Karpas-422 (cell line): ENCODE measurements at regions not wholly inside any gene's neighbourhood (a gene's known extent, or its start where the extent isn't known, plus 50 kb on each side); places are given as distances from the start of the nearest gene placed in this dataset.

Experiments used
- DNase-seq: peaks from one replicate; pipeline ENCODE4 v3.0.0-alpha.2; 2015
- H2AFZ ChIP-seq: fragments of 200-600 bp; sonication (generic); 2 replicates; pipeline ENCODE4 v1.6.1; 2014; ENCODE audit warnings: antibody characterized with exemption, low read length, mixed read lengths
- H3K27ac ChIP-seq: fragments of 200-600 bp; sonication (generic); 2 replicates; pipeline ENCODE4 v1.5.1; 2014; ENCODE audit warnings: mild to moderate bottlenecking, low read length, moderate library complexity
- H3K27me3 ChIP-seq: fragments of 200-600 bp; sonication (generic); 2 replicates; pipeline ENCODE4 v1.6.1; 2014; ENCODE audit warnings: low read length, mixed read lengths
- H3K36me3 ChIP-seq: fragments of 200-600 bp; sonication (generic); 2 replicates; pipeline ENCODE4 v1.6.1; 2014; ENCODE audit warnings: low read length, mixed read lengths; ENCODE audit not compliant: insufficient read depth
- H3K4me1 ChIP-seq: fragments of 200-600 bp; sonication (generic); 2 replicates; pipeline ENCODE4 v1.6.1; 2014; ENCODE audit warnings: mild to moderate bottlenecking, low read length, mixed read lengths
- H3K4me2 ChIP-seq: fragments of 200-600 bp; sonication (generic); 2 replicates; pipeline ENCODE4 v1.6.1; 2014; ENCODE audit warnings: low read length, low read depth, mild to moderate bottlenecking; ENCODE audit not compliant: poor library complexity, severe bottlenecking
- H3K4me3 ChIP-seq: fragments of 200-600 bp; sonication (generic); 2 replicates; pipeline ENCODE4 v1.5.1; 2014; ENCODE audit warnings: mild to moderate bottlenecking, antibody characterized with exemption, low read length, mixed read lengths
- H3K79me2 ChIP-seq: fragments of 200-600 bp; sonication (generic); 2 replicates; pipeline ENCODE4 v1.6.1; 2014; ENCODE audit warnings: mild to moderate bottlenecking, low read length, mixed read lengths
- H3K9ac ChIP-seq: fragments of 200-600 bp; sonication (generic); 2 replicates; pipeline ENCODE4 v1.6.0; 2014; ENCODE audit warnings: low read length
- H3K9me2 ChIP-seq: fragments of 200-600 bp; sonication (generic), shearing (Covaris generic); replicated peaks from 2 replicates; pipeline ENCODE4 v1.6.0; 2014; ENCODE audit warnings: mild to moderate bottlenecking, low read length, moderate library complexity; ENCODE audit not compliant: insufficient read depth
- H3K9me3 ChIP-seq: fragments of 300-700, 200-600 bp; sonication (generic); 2 replicates; pipeline ENCODE4 v1.6.1; 2014; ENCODE audit warnings: low read length, mixed read lengths
- H4K20me1 ChIP-seq: fragments of 200-600 bp; sonication (generic); 2 replicates; pipeline ENCODE4 v1.6.1; 2014; ENCODE audit warnings: mild to moderate bottlenecking, antibody characterized with exemption, low read length, low read depth; ENCODE audit not compliant: insufficient read depth

DNA sequence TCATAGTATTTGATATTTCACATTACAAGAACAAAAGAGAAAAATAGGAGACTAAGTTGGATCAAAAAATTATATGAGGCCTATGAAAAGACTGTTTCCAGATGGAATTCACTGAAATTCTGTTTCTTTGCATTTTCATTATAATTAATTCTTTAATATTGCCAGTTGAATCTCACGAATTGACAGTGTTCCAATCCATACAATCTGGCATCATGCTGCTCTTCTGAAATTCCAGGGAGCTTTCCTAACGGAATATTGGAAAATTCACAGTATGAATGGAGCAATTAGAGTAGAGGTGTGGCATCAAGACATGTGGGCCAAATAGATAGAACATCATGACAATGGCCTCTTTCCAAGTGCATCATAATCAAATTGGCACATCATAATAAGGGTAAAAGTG lies 1178.9 kb upstream of the WWC1 start:
- Histone ChIP-seq H3K4me1 (no peaks in the 10 kb centered on the region), H3K27me3 (no peaks in the 10 kb centered on the region), H3K9ac (no peak overlapping the region), H3K9me3 (peaks cover 9% of the 10 kb centered on the region), H3K36me3 (no peaks in the 10 kb centered on the region), H3K27ac (no peak overlapping the region), H3K9me2 (no peaks in the 10 kb centered on the region), H3K4me2 (no peak overlapping the region), H3K4me3 (no peak overlapping the region), H3K79me2 (no peaks in the 10 kb centered on the region), H2AFZ (no peak overlapping the region), H4K20me1 (no peaks in the 10 kb centered on the region)
- DNase-seq = no peak

- Histone ChIP-seq H3K27ac (no peak overlapping the region), H3K27me3 (no peaks in the 10 kb centered on the region), H3K9me3 (peaks cover 6% of the 10 kb centered on the region), H3K9ac (no peak overlapping the region), H3K36me3 (no peaks in the 10 kb centered on the region), H3K79me2 (no peaks in the 10 kb centered on the region), H2AFZ (no peak overlapping the region), H3K4me1 (no peaks in the 10 kb centered on the region), H4K20me1 (no peaks in the 10 kb centered on the region), H3K4me2 (no peak overlapping the region), H3K9me2 (no peaks in the 10 kb centered on the region), H3K4me3 (no peak overlapping the region)
- DNase-seq = no peak
These were observed 1169.2 kb upstream of the WWC1 start for GRCh38 chr5:167122267-167122666.

DNA sequence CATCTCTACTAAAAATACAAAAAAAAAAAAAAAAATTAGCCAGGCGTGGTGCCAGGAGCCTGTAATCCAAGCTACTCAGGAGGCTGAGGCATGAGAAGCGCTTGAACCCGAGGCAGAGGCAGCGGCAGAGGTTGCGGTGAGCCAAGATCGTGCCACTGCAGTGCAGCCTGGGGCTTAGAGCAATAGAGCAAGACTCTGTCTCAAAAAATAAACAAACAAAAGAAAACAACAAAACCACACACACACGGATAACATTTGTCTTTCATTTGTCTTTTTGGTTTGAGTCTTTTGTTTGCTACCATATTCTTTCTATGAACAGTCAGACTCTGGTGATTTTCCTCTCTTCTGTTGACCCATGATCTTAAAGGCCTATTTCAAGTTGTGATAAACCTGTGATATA lies 1168.3 kb upstream of the WWC1 start:
- H4K20me1 ChIP-seq = no peaks in the 10 kb centered on the region
- no peaks in the 10 kb centered on the region for H3K9me2 ChIP-seq
- no peaks in the 10 kb centered on the region for H3K36me3 ChIP-seq
- no peak overlapping the region for H3K4me2 ChIP-seq
- H3K79me2 ChIP-seq = no peaks in the 10 kb centered on the region
- no peak overlapping the region for H3K4me3 ChIP-seq
- peaks cover 6% of the 10 kb centered on the region for H3K9me3 ChIP-seq
- no peak overlapping the region for H2AFZ ChIP-seq
- no peak overlapping the region for H3K9ac ChIP-seq
- no peak overlapping the region for H3K27ac ChIP-seq
- DNase-seq = no peak
- no peaks in the 10 kb centered on the region for H3K4me1 ChIP-seq
- H3K27me3 ChIP-seq = no peaks in the 10 kb centered on the region

- H3K9me2 ChIP-seq = no peaks in the 10 kb centered on the region
- no peak overlapping the region for H3K4me2 ChIP-seq
- no peak overlapping the region for H3K9ac ChIP-seq
- no peaks in the 10 kb centered on the region for H3K9me3 ChIP-seq
- no peaks in the 10 kb centered on the region for H3K4me1 ChIP-seq
- no peaks in the 10 kb centered on the region for H3K79me2 ChIP-seq
- H3K27me3 ChIP-seq = no peaks in the 10 kb centered on the region
- no peak overlapping the region for H3K27ac ChIP-seq
- no peak overlapping the region for H2AFZ ChIP-seq
- no peaks in the 10 kb centered on the region for H3K36me3 ChIP-seq
- H4K20me1 ChIP-seq = no peaks in the 10 kb centered on the region
- DNase-seq = no peak
- no peak overlapping the region for H3K4me3 ChIP-seq
These were observed 1162.9 kb upstream of the WWC1 start for GRCh38 chr5:167128581-167128980.

GRCh38 chr5:167140548-167141291 lies 1150.7 kb upstream of the WWC1 start:
- Histone ChIP-seq H3K36me3 (no peaks in the 10 kb centered on the region), H4K20me1 (no peaks in the 10 kb centered on the region), H3K9ac (no peak overlapping the region), H3K9me3 (no peaks in the 10 kb centered on the region; the same call in 1 of the 2 replicates), H3K79me2 (no peaks in the 10 kb centered on the region), H3K27ac (no peak overlapping the region), H3K4me2 (no peak overlapping the region), H3K4me3 (no peak overlapping the region), H3K9me2 (no peaks in the 10 kb centered on the region), H3K27me3 (no peaks in the 10 kb centered on the region), H2AFZ (no peak overlapping the region), H3K4me1 (no peaks in the 10 kb centered on the region)
- DNase-seq = no peak

DNA sequence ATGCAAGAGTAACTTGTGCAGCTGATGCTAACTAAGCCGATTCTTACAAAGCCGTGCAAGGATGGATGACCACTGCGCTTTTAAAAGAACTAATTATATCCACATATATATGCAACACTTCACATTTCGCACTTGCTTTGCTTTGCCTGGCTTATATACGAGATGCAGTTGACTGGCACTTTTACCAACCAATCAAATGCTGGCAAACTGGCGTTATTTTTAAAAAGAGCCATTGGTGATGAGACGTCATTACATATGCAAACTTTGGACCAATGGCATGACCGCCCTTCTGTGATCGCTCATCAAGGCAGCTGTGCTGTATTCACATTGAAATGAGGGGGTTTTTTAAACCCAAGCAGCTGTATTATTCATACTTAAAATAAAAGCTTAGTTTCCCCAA lies 1147.7 kb upstream of the WWC1 start:
- Histone ChIP-seq H3K27ac (no peak overlapping the region), H3K79me2 (no peaks in the 10 kb centered on the region), H3K9me3 (no peaks in the 10 kb centered on the region; the same call in 1 of the 2 replicates), H3K4me1 (no peaks in the 10 kb centered on the region), H3K9ac (no peak overlapping the region), H3K27me3 (no peaks in the 10 kb centered on the region), H3K9me2 (no peaks in the 10 kb centered on the region), H2AFZ (no peak overlapping the region), H3K4me3 (no peak overlapping the region), H4K20me1 (no peaks in the 10 kb centered on the region), H3K36me3 (no peaks in the 10 kb centered on the region), H3K4me2 (no peak overlapping the region)
- no peak for DNase-seq

DNA sequence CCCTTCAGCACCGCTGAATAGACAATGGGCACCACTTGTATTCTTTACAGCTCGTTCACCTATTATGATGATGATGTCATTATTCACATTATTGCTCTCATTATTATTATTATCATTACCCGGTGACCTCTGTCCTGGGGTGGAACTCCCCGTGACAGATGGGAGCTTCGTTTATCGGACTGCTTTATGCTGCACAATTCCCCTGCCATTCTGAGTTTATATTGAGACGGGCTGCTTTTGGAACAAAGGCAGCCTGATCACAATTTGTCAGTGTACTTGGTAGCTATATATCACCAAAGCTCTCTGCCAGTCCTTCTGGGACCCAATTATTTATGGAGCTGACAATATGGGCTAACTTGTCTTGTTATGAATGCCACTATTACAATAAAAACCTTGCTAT lies 1145.6 kb upstream of the WWC1 start:
- Histone ChIP-seq H3K9me3 (no peaks in the 10 kb centered on the region; the same call in 1 of the 2 replicates), H3K79me2 (no peaks in the 10 kb centered on the region), H4K20me1 (no peaks in the 10 kb centered on the region), H3K9ac (no peak overlapping the region), H3K4me1 (no peaks in the 10 kb centered on the region), H2AFZ (no peak overlapping the region), H3K4me2 (no peak overlapping the region), H3K4me3 (no peak overlapping the region), H3K27ac (no peak overlapping the region), H3K9me2 (no peaks in the 10 kb centered on the region; the same call in 1 of the 2 replicates), H3K27me3 (no peaks in the 10 kb centered on the region), H3K36me3 (no peaks in the 10 kb centered on the region)
- DNase-seq = no peak

DNA sequence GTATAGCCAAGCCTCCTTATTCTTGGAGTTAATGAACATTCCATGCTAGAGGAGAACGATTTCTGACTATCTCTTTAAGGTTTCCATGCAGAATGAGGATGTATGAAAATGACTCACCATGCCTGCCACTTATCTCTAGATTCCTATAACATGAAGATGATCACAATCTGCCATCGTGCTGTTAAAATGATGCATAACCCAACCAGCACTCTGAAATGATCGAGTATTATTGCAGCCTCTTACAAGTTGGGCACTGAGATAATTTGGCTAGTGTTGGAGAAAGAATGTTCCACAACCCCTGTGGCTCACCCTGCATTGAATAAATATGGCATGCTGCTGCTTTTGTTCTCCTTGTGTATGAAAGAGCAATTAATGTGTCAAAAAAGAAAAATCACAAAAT lies 1143.6 kb upstream of the WWC1 start:
- no peak overlapping the region for H2AFZ ChIP-seq
- H3K4me1 ChIP-seq = no peaks in the 10 kb centered on the region
- H4K20me1 ChIP-seq = no peaks in the 10 kb centered on the region
- DNase-seq = no peak
- no peak overlapping the region for H3K4me2 ChIP-seq
- no peaks in the 10 kb centered on the region for H3K79me2 ChIP-seq
- H3K9me2 ChIP-seq = no peaks in the 10 kb centered on the region; the same call in 1 of the 2 replicates
- H3K27ac ChIP-seq = no peak overlapping the region
- no peaks in the 10 kb centered on the region for H3K36me3 ChIP-seq
- H3K27me3 ChIP-seq = no peaks in the 10 kb centered on the region
- H3K9ac ChIP-seq = no peak overlapping the region
- H3K9me3 ChIP-seq = peaks cover 3% of the 10 kb centered on the region
- H3K4me3 ChIP-seq = no peak overlapping the region
